Loucy (cell line): ENCODE measurements at regions not wholly inside any gene's neighbourhood (a gene's known extent, or its start where the extent isn't known, plus 50 kb on each side); places are given as distances from the start of the nearest gene placed in this dataset.

Experiments used
- H2AFZ ChIP-seq: fragments of 200-600 bp; sonication (generic); 2 replicates; pipeline ENCODE4 v1.6.0; 2016; ENCODE audit warnings: antibody characterized with exemption, mild to moderate bottlenecking, low read length, moderate library complexity
- H3F3A ChIP-seq: fragments of 200-600 bp; 2 replicates; pipeline ENCODE4 v1.6.0; 2016; ENCODE audit warnings: antibody characterized with exemption, low read depth, mild to moderate bottlenecking
- H3K27me3 ChIP-seq: fragments of 200-600 bp; sonication (generic); 2 replicates; pipeline ENCODE4 v1.6.1; 2014; ENCODE audit warnings: low read length, mild to moderate bottlenecking; ENCODE audit not compliant: insufficient read depth, poor library complexity, severe bottlenecking
- H3K36me3 ChIP-seq: fragments of 200-600 bp; sonication (generic); 2 replicates; pipeline ENCODE4 v1.6.1; 2016; ENCODE audit warnings: low read length; ENCODE audit not compliant: insufficient read depth
- H3K4me1 ChIP-seq: fragments of 200-600 bp; sonication (generic); 2 replicates; pipeline ENCODE4 v1.5.1; 2014; ENCODE audit warnings: low read length, mild to moderate bottlenecking; ENCODE audit not compliant: insufficient read depth, poor library complexity, severe bottlenecking
- H3K4me2 ChIP-seq: fragments of 200-600 bp; sonication (generic); 2 replicates; pipeline ENCODE4 v1.6.0; 2014; ENCODE audit warnings: antibody characterized with exemption, low read length, low read depth, mild to moderate bottlenecking; ENCODE audit not compliant: poor library complexity, severe bottlenecking
- H3K4me3 ChIP-seq: fragments of 200-600 bp; sonication (generic); 2 replicates; pipeline ENCODE4 v1.5.1; 2014; ENCODE audit warnings: low read length, mild to moderate bottlenecking, mixed read lengths; ENCODE audit not compliant: poor library complexity, severe bottlenecking
- H3K79me2 ChIP-seq: fragments of 200-600 bp; sonication (generic); 2 replicates; pipeline ENCODE4 v1.6.1; 2014; ENCODE audit warnings: low read length; ENCODE audit not compliant: insufficient read depth
- H3K9ac ChIP-seq: fragments of 200-600 bp; sonication (generic); 2 replicates; pipeline ENCODE4 v1.6.0; 2014; ENCODE audit warnings: mild to moderate bottlenecking, low read depth, low read length, moderate library complexity; ENCODE audit not compliant: poor library complexity, severe bottlenecking
- H3K9me2 ChIP-seq: fragments of 200-600 bp; sonication (generic); replicated peaks from 2 replicates; pipeline ENCODE4 v1.6.1; 2016; ENCODE audit warnings: low read depth, low read length, mixed read lengths
- H3K9me3 ChIP-seq: fragments of 200-600 bp; sonication (generic); 2 replicates; pipeline ENCODE4 v1.6.1; 2014; ENCODE audit warnings: mild to moderate bottlenecking, antibody characterized with exemption, low read length, low read depth; ENCODE audit not compliant: insufficient read depth
- H4K20me1 ChIP-seq: fragments of 200-600 bp; sonication (generic); 2 replicates; pipeline ENCODE4 v1.6.0; 2014; ENCODE audit warnings: antibody characterized with exemption, low read length, mild to moderate bottlenecking; ENCODE audit not compliant: insufficient read depth, poor library complexity, severe bottlenecking
- CTCF ChIP-seq: fragments of 200-600 bp; sonication (generic); conservative IDR thresholded peaks from 2 replicates; pipeline ENCODE4 v1.5.1; 2014; ENCODE audit warnings: mild to moderate bottlenecking, antibody characterized with exemption, low read length
- EZH2phosphoT487 ChIP-seq: fragments of 200-600 bp; IDR thresholded peaks from 2 replicates; pipeline ENCODE4 v1.6.1; 2018; ENCODE audit warnings: antibody characterized with exemption, mild to moderate bottlenecking, moderate library complexity, borderline replicate concordance

DNA sequence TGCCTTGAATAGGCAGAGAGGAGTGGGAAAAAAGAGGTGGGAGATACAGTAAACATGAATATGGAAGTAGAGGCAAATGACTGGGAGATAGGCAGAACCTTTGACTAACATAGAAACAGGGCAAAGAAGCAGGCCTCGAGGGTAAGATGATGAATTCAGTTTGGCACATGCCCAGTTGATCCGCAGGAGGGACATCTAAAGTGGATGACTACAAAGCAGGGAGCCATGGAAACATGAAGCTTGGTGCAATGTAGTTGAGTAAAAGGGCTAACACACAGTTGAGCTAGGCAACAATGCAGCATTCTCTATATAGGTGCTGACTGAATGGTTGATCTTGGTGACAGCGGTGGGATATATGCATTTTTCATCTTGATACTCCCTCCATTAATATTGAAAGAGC lies 253.8 kb downstream of the DMRT2 start:
- Histone ChIP-seq H4K20me1 (no peaks in the 10 kb centered on the region), H3K9me3 (no peaks in the 10 kb centered on the region), H3K4me2 (no peak overlapping the region), H3K4me1 (no peaks in the 10 kb centered on the region), H3F3A (no peaks in the 10 kb centered on the region), H3K27me3 (no peaks in the 10 kb centered on the region), H3K9me2 (no peaks in the 10 kb centered on the region), H3K79me2 (no peaks in the 10 kb centered on the region), H3K4me3 (no peak overlapping the region), H3K36me3 (no peaks in the 10 kb centered on the region), H3K9ac (no peak overlapping the region), H2AFZ (no peak overlapping the region)
- TF ChIP-seq CTCF (no peak), EZH2phosphoT487 (no peak)

- no peak for TF ChIP-seq CTCF
- TF ChIP-seq EZH2phosphoT487, result no peak
- Histone ChIP-seq H3F3A (no peaks in the 10 kb centered on the region), H3K9me2 (no peaks in the 10 kb centered on the region), H4K20me1 (no peaks in the 10 kb centered on the region), H3K79me2 (no peaks in the 10 kb centered on the region), H3K9ac (no peak overlapping the region), H3K27me3 (no peaks in the 10 kb centered on the region), H3K36me3 (no peaks in the 10 kb centered on the region), H3K9me3 (no peaks in the 10 kb centered on the region; the same call in 1 of the 2 replicates), H3K4me2 (no peak overlapping the region), H3K4me3 (no peak overlapping the region), H3K4me1 (no peaks in the 10 kb centered on the region), H2AFZ (no peak overlapping the region)
Measured at GRCh38 chr9:1311462-1312042, 261.4 kb downstream of the DMRT2 start.

- no peaks in the 10 kb centered on the region for H3K4me1 ChIP-seq
- H3K27me3 ChIP-seq, result no peaks in the 10 kb centered on the region
- H3F3A ChIP-seq, result no peaks in the 10 kb centered on the region
- no peaks in the 10 kb centered on the region; the same call in 1 of the 2 replicates for H3K9me3 ChIP-seq
- H2AFZ ChIP-seq, result no peak overlapping the region
- no peaks in the 10 kb centered on the region for H3K9me2 ChIP-seq
- no peak overlapping the region for H3K9ac ChIP-seq
- no peaks in the 10 kb centered on the region for H4K20me1 ChIP-seq
- no peak overlapping the region for H3K4me2 ChIP-seq
- H3K4me3 ChIP-seq, result no peak overlapping the region
- H3K36me3 ChIP-seq, result no peaks in the 10 kb centered on the region
- no peaks in the 10 kb centered on the region for H3K79me2 ChIP-seq
- TF ChIP-seq EZH2phosphoT487, result no peak
- no peak for TF ChIP-seq CTCF
Measured at GRCh38 chr9:1319436-1319835, 269.3 kb downstream of the DMRT2 start.
